ENCODE measurements at regions not wholly inside any gene's neighbourhood (a gene's known extent, or its start where the extent isn't known, plus 50 kb on each side); places are given as distances from the start of the nearest gene placed in this dataset.

GRCh38 chr12:124654666-124655047, 87.2 kb upstream of the NCOR2 start:
- Histone ChIP-seq H3K4me1 (ENCODE audit: control insufficient read depth in 1 of 2, insufficient read depth in 2 of 2, low read length in 2 of 2) (peaks cover 73 to 75% of the 10 kb centered on the region in 2 donors), H4K20me1 (ENCODE audit: insufficient read depth, low read length) (no peaks in the 10 kb centered on the region), H3K9ac (ENCODE audit: insufficient read depth, low read length, poor library complexity, severe bottlenecking) (no peak overlapping the region), H3K4me2 (replicated peaks; ENCODE audit: extremely low read depth, low read length, poor library complexity, severe bottlenecking) (no peak overlapping the region), H3K27ac (ENCODE audit: low read depth in 1 of 2, low read length in 2 of 2) (peak overlapping the region in 1 of 2 donors; percentile 15), H3K4me3 (replicated peaks in 1 of 3; ENCODE audit: low read depth in 2 of 3, low read length in 3 of 3) (no peak overlapping the region), H3K9me3 (replicated peaks in 1 of 2; ENCODE audit: control insufficient read depth in 1 of 2, insufficient read depth in 1 of 2, low read length in 2 of 2) (no peaks in the 10 kb centered on the region), H3K79me2 (ENCODE audit: insufficient read depth, low read length) (no peaks in the 10 kb centered on the region), H3K36me3 (replicated peaks in 1 of 2; ENCODE audit: control insufficient read depth in 1 of 2, insufficient read depth in 2 of 2, low read length in 2 of 2) (no peaks in the 10 kb centered on the region), H2AFZ (ENCODE audit: insufficient read depth, low read depth, low read length, poor library complexity, severe bottlenecking) (no peak overlapping the region), H3K27me3 (ENCODE audit: control insufficient read depth in 2 of 2, insufficient read depth in 2 of 2, low read length in 2 of 2) (no peaks in the 10 kb centered on the region)
- peaks cover 0 to 7% (median under 1%) of the 10 kb centered on the region in 7 donors for H3K9me3 Mint-ChIP-seq
- peaks cover 4 to 7% of the 10 kb centered on the region in 2 donors for H3K36me3 Mint-ChIP-seq
- 93% methylated on average over 7 of the region's 13 CpGs for WGBS (ENCODE audit: insufficient coverage)
- DNase-seq, result no peak
- intact Hi-C loops (cut with micrococcal nuclease), result loop anchor here in 1 of 2 donors (10.0 kb wide), 1 partner anchor 90 kb away; the partner anchor contains the start of gene NCOR2
- peak overlapping the region in 5 of 7 donors; percentile 20 to 75 (median 46) for H3K27ac Mint-ChIP-seq
- no peak overlapping the region for H3K4me3 Mint-ChIP-seq
- H3K4me1 Mint-ChIP-seq, result peaks cover 80% of the 10 kb centered on the region
- TF ChIP-seq, protein P1, sequence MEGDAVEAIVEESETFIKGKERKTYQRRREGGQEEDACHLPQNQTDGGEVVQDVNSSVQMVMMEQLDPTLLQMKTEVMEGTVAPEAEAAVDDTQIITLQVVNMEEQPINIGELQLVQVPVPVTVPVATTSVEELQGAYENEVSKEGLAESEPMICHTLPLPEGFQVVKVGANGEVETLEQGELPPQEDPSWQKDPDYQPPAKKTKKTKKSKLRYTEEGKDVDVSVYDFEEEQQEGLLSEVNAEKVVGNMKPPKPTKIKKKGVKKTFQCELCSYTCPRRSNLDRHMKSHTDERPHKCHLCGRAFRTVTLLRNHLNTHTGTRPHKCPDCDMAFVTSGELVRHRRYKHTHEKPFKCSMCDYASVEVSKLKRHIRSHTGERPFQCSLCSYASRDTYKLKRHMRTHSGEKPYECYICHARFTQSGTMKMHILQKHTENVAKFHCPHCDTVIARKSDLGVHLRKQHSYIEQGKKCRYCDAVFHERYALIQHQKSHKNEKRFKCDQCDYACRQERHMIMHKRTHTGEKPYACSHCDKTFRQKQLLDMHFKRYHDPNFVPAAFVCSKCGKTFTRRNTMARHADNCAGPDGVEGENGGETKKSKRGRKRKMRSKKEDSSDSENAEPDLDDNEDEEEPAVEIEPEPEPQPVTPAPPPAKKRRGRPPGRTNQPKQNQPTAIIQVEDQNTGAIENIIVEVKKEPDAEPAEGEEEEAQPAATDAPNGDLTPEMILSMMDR (IDR thresholded peaks at IDR 0.05), result no peak
- H3K27me3 Mint-ChIP-seq (ENCODE audit: low read depth in 3 of 3), result no peaks in the 10 kb centered on the region

- Histone ChIP-seq H4K20me1 (ENCODE audit: insufficient read depth, low read length) (no peaks in the 10 kb centered on the region), H3K4me2 (replicated peaks; ENCODE audit: extremely low read depth, low read length, poor library complexity, severe bottlenecking) (peak overlapping the region; percentile 64), H3K9me3 (replicated peaks in 1 of 2; ENCODE audit: control insufficient read depth in 1 of 2, insufficient read depth in 1 of 2, low read length in 2 of 2) (peaks cover 8 to 12% of the 10 kb centered on the region in 2 donors), H3K4me3 (replicated peaks in 1 of 3; ENCODE audit: low read depth in 2 of 3, low read length in 3 of 3) (peak overlapping the region in 1 of 3 experiments; percentile 58), H2AFZ (ENCODE audit: insufficient read depth, low read depth, low read length, poor library complexity, severe bottlenecking) (peak overlapping the region; percentile 80), H3K27ac (ENCODE audit: low read depth in 1 of 2, low read length in 2 of 2) (peak overlapping the region; percentile 86 to 89), H3K9ac (ENCODE audit: insufficient read depth, low read length, poor library complexity, severe bottlenecking) (peak overlapping the region; percentile 69), H3K79me2 (ENCODE audit: insufficient read depth, low read length) (no peaks in the 10 kb centered on the region), H3K27me3 (ENCODE audit: control insufficient read depth in 2 of 2, insufficient read depth in 2 of 2, low read length in 2 of 2) (no peaks in the 10 kb centered on the region), H3K4me1 (ENCODE audit: control insufficient read depth in 1 of 2, insufficient read depth in 2 of 2, low read length in 2 of 2) (peaks cover 72 to 75% of the 10 kb centered on the region in 2 donors), H3K36me3 (replicated peaks in 1 of 2; ENCODE audit: control insufficient read depth in 1 of 2, insufficient read depth in 2 of 2, low read length in 2 of 2) (no peaks in the 10 kb centered on the region)
- DNase-seq, result peak; percentile 44 to 60 (median 56)
- Mint-ChIP-seq H3K27me3 (ENCODE audit: low read depth in 3 of 3) (no peaks in the 10 kb centered on the region), H3K27ac (peak overlapping the region; percentile 88 to 96 (median 91)), H3K4me1 (peaks cover 78% of the 10 kb centered on the region), H3K36me3 (peaks cover 7 to 10% of the 10 kb centered on the region in 2 donors), H3K4me3 (peak overlapping the region; percentile 62 to 80), H3K9me3 (peaks cover 6 to 15% (median 11%) of the 10 kb centered on the region in 7 donors)
- 5% methylated on average over 14 of the region's 19 CpGs for WGBS (ENCODE audit: insufficient coverage)
- TF ChIP-seq, protein P1 (IDR thresholded peaks at IDR 0.05), result no peak
- intact Hi-C loops (cut with micrococcal nuclease), result loop anchor here in 1 of 2 donors (10.0 kb wide), 1 partner anchor 89 kb away; the partner anchor contains the start of gene NCOR2
Observed at GRCh38 chr12:124653169-124653931, 85.9 kb upstream of the NCOR2 start.

Measured in CD14-positive monocyte (primary cell).